ENCODE measurements at regions not wholly inside any gene's neighbourhood (a gene's known extent, or its start where the extent isn't known, plus 50 kb on each side); places are given as distances from the start of the nearest gene placed in this dataset.

- no peak for TF ChIP-seq CTCF (conservative IDR thresholded peaks at IDR 0.05; ENCODE audit: low read depth, low read length)
- no peak for TF ChIP-seq EZH2 (IDR thresholded peaks at IDR 0.05; ENCODE audit: borderline replicate concordance, low read depth, low read length, poor library complexity, severe bottlenecking)
These were observed 115.1 kb upstream of the PBX1 start for GRCh38 chr1:164443836-164444235.
